ENCODE measurements at regions not wholly inside any gene's neighbourhood (a gene's known extent, or its start where the extent isn't known, plus 50 kb on each side); places are given as distances from the start of the nearest gene placed in this dataset.

DNA sequence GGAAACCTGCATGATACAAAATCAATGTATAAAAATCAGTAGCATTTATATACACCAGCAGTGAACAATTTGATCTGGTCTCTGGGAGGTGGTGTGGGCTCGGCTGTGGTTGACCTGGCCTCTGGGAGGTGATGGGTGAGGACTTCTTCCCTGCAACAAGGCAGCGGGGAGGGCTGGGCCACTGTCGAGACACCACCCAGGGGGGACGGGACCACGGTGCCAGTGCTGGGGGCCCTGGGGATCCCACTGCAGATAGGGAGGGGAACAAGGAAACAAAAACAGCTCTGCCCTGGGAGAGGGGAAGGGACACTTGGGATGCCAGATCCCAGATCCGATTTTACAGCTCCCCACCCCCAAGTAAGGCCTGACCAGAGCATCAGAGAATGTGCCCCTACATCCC is 189.6 kb upstream of the SFSWAP start:
- 0 to 80% (median 55%) methylated on average over 1 to 4 of the region's 6 CpGs; no CpG with 5 or more reads in 6 of the 10 experiments for WGBS, 10 experiments
- Histone ChIP-seq H3K4me1 (replicated peaks in 1 of 2) (no peaks in the 10 kb centered on the region), H3K27ac (no peak overlapping the region), H3K4me3 (no peak overlapping the region)
- ATAC-seq (replicated peaks in 6 of 8): no peak
- in situ Hi-C loops (cut with MboI; ENCODE audit: low pct_unique_long_range_greater_than_20kb in 2 of 9, low sequenced_read_pairs in 9 of 9, unreplicated experiment in 9 of 9): no loop called here

DNA sequence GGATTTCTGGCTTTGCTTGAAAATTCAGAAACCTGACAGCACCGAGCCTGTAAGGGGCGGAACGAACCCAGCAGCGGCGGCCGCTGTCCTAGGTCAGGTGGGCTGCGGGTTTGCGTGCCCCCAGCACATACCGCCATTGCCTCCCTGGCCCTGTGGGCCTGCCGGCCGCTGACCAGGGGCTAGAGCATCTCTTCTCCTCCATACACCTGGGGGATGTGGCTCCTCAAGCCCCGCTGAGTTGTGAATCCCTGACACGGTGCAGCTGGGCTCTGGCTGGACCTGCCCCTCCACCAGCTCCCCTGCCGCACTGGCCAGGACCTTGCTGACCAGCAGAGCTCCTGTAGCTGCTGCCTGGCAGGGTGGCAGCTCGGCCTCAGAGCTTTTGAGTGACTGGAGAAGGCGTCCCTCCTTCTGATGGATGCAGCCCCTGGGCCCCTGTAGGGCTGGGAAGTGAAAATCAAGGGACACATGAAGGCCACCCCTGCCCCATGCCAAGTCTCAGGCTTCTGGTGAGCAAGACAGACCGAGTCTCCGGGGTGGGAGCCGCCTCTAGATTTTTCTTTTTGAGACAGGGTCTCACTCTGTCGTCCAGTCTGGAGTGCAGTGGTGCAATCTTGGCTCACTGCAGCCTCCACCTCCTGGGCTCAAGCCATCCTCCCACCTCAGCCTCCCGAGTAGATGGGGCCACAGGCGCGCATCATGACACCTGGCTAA is 184.9 kb upstream of the SFSWAP start:
- in situ Hi-C loops (cut with MboI; ENCODE audit: low pct_unique_long_range_greater_than_20kb in 2 of 9, low sequenced_read_pairs in 9 of 9, unreplicated experiment in 9 of 9): no loop called here
- ATAC-seq (replicated peaks in 6 of 8): no peak
- Histone ChIP-seq H3K27ac (no peak overlapping the region), H3K4me1 (replicated peaks in 1 of 2) (no peaks in the 10 kb centered on the region), H3K4me3 (no peak overlapping the region)
- 33 to 100% (median 87%) methylated on average over 2 to 7 of the region's 23 CpGs; no CpG with 5 or more reads in 4 of the 10 experiments for WGBS, 10 experiments

- no peak for ATAC-seq (replicated peaks in 6 of 8)
- WGBS, 10 experiments: 0 to 80% (median 28%) methylated on average over 1 to 4 of the region's 11 CpGs; no CpG with 5 or more reads in 4 of the 10 experiments
Observed at GRCh38 chr12:131527092-131527491, 183.8 kb upstream of the SFSWAP start.

DNA sequence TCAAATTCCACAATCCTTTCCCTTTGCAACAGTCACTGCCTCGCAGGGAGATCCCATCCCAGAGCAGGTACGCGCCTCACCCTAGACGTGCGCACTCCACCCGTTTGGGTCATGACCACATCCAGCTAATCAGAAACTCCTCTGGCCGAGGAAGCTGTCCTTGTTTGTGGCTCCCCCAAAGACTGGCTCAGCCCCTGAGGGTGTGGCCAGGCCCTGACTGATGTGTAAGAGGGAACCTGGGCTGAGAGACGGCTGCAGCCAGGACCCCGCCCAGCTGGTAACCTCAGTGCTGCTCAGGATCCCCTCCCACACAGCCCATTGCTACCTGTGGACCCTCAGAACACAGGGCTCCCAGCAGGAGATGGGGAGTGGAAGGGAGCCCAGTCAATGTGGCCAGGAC is 183.2 kb upstream of the SFSWAP start:
- ATAC-seq (replicated peaks in 6 of 8): no peak
- Histone ChIP-seq H3K4me3 (no peak overlapping the region), H3K4me1 (replicated peaks in 1 of 2) (no peaks in the 10 kb centered on the region), H3K27ac (no peak overlapping the region)
- in situ Hi-C loops (cut with MboI; ENCODE audit: low pct_unique_long_range_greater_than_20kb in 2 of 9, low sequenced_read_pairs in 9 of 9, unreplicated experiment in 9 of 9): no loop called here
- WGBS, 10 experiments: 0 to 73% (median 67%) methylated on average over 1 to 3 of the region's 9 CpGs; no CpG with 5 or more reads in 5 of the 10 experiments

More at GRCh38 chr12:131527092-131527491, 183.8 kb upstream of the SFSWAP start:
- in situ Hi-C loops (cut with MboI; ENCODE audit: low pct_unique_long_range_greater_than_20kb in 2 of 9, low sequenced_read_pairs in 9 of 9, unreplicated experiment in 9 of 9): no loop called here
- no peaks in the 10 kb centered on the region for H3K4me1 ChIP-seq (replicated peaks in 1 of 2)
- no peak overlapping the region for H3K4me3 ChIP-seq
- H3K27ac ChIP-seq: no peak overlapping the region

GRCh38 chr12:131528144-131528543 is 182.7 kb upstream of the SFSWAP start:
- Histone ChIP-seq H3K4me1 (replicated peaks in 1 of 2) (no peaks in the 10 kb centered on the region), H3K27ac (no peak overlapping the region), H3K4me3 (no peak overlapping the region)
- no peak for ATAC-seq (replicated peaks in 6 of 8)
- WGBS, 10 experiments: 45 to 89% (median 88%) methylated on average over 3 to 10 of the region's 11 CpGs; no CpG with 5 or more reads in 7 of the 10 experiments
- in situ Hi-C loops (cut with MboI; ENCODE audit: low pct_unique_long_range_greater_than_20kb in 2 of 9, low sequenced_read_pairs in 9 of 9, unreplicated experiment in 9 of 9): no loop called here

GRCh38 chr12:131528667-131529066 is 182.2 kb upstream of the SFSWAP start:
- WGBS, 10 experiments: 30 to 86% (median 65%) methylated on average over 1 to 5 of the region's 5 CpGs; no CpG with 5 or more reads in 4 of the 10 experiments
- in situ Hi-C loops (cut with MboI; ENCODE audit: low pct_unique_long_range_greater_than_20kb in 2 of 9, low sequenced_read_pairs in 9 of 9, unreplicated experiment in 9 of 9): no loop called here
- no peaks in the 10 kb centered on the region for H3K4me1 ChIP-seq (replicated peaks in 1 of 2)
- ATAC-seq (replicated peaks in 6 of 8): no peak
- no peak overlapping the region for H3K27ac ChIP-seq
- H3K4me3 ChIP-seq: no peak overlapping the region

- Histone ChIP-seq H3K4me1 (replicated peaks in 1 of 2) (no peaks in the 10 kb centered on the region), H3K4me3 (no peak overlapping the region), H3K27ac (no peak overlapping the region)
- WGBS, 10 experiments: 40 to 100% (median 87%) methylated on average over 1 to 7 of the region's 18 CpGs; no CpG with 5 or more reads in 2 of the 10 experiments
- in situ Hi-C loops (cut with MboI; ENCODE audit: low pct_unique_long_range_greater_than_20kb in 2 of 9, low sequenced_read_pairs in 9 of 9, unreplicated experiment in 9 of 9): no loop called here
- no peak for ATAC-seq (replicated peaks in 6 of 8)
Observed at GRCh38 chr12:131529196-131530040, 181.5 kb upstream of the SFSWAP start.

- Histone ChIP-seq H3K27ac (no peak overlapping the region), H3K4me1 (replicated peaks in 1 of 2) (no peaks in the 10 kb centered on the region), H3K4me3 (no peak overlapping the region)
- ATAC-seq (replicated peaks in 6 of 8): no peak
- 27 to 92% (median 79%) methylated on average over 2 to 6 of the region's 7 CpGs; no CpG with 5 or more reads in 4 of the 10 experiments for WGBS, 10 experiments
- in situ Hi-C loops (cut with MboI; ENCODE audit: low pct_unique_long_range_greater_than_20kb in 2 of 9, low sequenced_read_pairs in 9 of 9, unreplicated experiment in 9 of 9): no loop called here
Observed at GRCh38 chr12:131530041-131530332, 180.9 kb upstream of the SFSWAP start.

- no peak overlapping the region for H3K4me3 ChIP-seq
- 0 to 80% (median 69%) methylated on average over 1 to 3 of the region's 5 CpGs; no CpG with 5 or more reads in 5 of the 10 experiments for WGBS, 10 experiments
- no peak for ATAC-seq (replicated peaks in 6 of 8)
- H3K4me1 ChIP-seq (replicated peaks in 1 of 2): no peaks in the 10 kb centered on the region
- in situ Hi-C loops (cut with MboI; ENCODE audit: low pct_unique_long_range_greater_than_20kb in 2 of 9, low sequenced_read_pairs in 9 of 9, unreplicated experiment in 9 of 9): no loop called here
- H3K27ac ChIP-seq: no peak overlapping the region
Observed at GRCh38 chr12:131530422-131530821, 180.5 kb upstream of the SFSWAP start.

DNA sequence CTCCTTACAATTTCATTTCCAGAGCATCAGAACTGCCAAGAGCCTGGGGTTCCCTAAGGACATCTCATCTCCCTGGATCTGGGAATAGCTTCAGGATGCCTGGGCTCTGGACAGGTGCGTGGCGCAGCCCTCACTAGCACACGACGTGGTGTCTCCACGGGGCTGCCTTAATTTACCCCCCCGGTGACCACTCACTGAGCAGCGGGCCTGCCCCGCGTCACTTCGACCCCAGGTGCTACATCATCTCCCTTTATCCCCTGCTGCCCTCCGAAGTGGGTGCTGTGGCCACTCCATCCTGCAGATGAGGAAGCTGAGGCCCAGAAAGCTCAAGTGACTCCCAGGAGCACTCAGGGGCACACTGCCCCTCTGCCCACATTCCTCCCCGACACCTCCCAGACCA is 177.8 kb upstream of the SFSWAP start:
- Histone ChIP-seq H3K27ac (no peak overlapping the region), H3K4me1 (replicated peaks in 1 of 2) (peaks cover 3 to 8% of the 10 kb centered on the region in 2 donors), H3K4me3 (no peak overlapping the region)
- ATAC-seq (replicated peaks in 6 of 8): no peak
- WGBS, 10 experiments: 7 to 80% (median 60%) methylated on average over 1 to 7 of the region's 12 CpGs; no CpG with 5 or more reads in 3 of the 10 experiments
- in situ Hi-C loops (cut with MboI; ENCODE audit: low pct_unique_long_range_greater_than_20kb in 2 of 9, low sequenced_read_pairs in 9 of 9, unreplicated experiment in 9 of 9): no loop called here

DNA sequence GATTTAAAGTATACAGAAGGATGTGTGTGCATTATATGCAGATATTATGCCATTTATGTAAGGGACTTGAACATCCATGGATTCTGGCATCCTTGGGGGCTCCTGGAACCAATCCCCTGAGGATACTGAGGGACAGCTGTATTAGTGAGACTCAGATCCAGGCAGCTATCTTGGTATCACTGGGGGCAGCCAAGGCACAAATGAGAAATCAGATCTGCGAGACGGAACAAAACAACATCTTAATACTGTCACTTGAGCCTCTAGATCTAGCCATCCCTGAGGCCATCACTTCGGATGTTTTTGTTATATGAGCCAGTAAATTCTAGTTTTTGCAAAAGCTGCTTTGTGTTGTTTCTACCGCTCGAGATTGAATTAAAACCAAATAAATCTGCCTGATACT is 175.1 kb upstream of the SFSWAP start:
- no peak for ATAC-seq (replicated peaks in 6 of 8)
- H3K27ac ChIP-seq: no peak overlapping the region
- peaks cover 3 to 9% of the 10 kb centered on the region in 2 donors for H3K4me1 ChIP-seq (replicated peaks in 1 of 2)
- in situ Hi-C loops (cut with MboI; ENCODE audit: low pct_unique_long_range_greater_than_20kb in 2 of 9, low sequenced_read_pairs in 9 of 9, unreplicated experiment in 9 of 9): no loop called here
- H3K4me3 ChIP-seq: no peak overlapping the region
- 38 to 94% (median 83%) methylated on average over 2 to 5 of the region's 5 CpGs; no CpG with 5 or more reads in 3 of the 10 experiments for WGBS, 10 experiments

GRCh38 chr12:131536337-131536736 is 174.6 kb upstream of the SFSWAP start:
- Histone ChIP-seq H3K4me1 (replicated peaks in 1 of 2) (peaks cover 3 to 9% of the 10 kb centered on the region in 2 donors), H3K27ac (no peak overlapping the region), H3K4me3 (no peak overlapping the region)
- 34 to 90% (median 50%) methylated on average over 1 to 9 of the region's 11 CpGs; no CpG with 5 or more reads in 1 of the 10 experiments for WGBS, 10 experiments
- ATAC-seq (replicated peaks in 6 of 8): peak in 1 of 8 experiments; percentile 29
- in situ Hi-C loops (cut with MboI; ENCODE audit: low pct_unique_long_range_greater_than_20kb in 2 of 9, low sequenced_read_pairs in 9 of 9, unreplicated experiment in 9 of 9): no loop called here

GRCh38 chr12:131536766-131537165 is 174.1 kb upstream of the SFSWAP start:
- Histone ChIP-seq H3K4me3 (no peak overlapping the region), H3K27ac (no peak overlapping the region), H3K4me1 (replicated peaks in 1 of 2) (peaks cover 3 to 9% of the 10 kb centered on the region in 2 donors)
- 14 to 91% (median 50%) methylated on average over 1 to 10 of the region's 13 CpGs; no CpG with 5 or more reads in 5 of the 10 experiments for WGBS, 10 experiments
- no peak for ATAC-seq (replicated peaks in 6 of 8)
- in situ Hi-C loops (cut with MboI; ENCODE audit: low pct_unique_long_range_greater_than_20kb in 2 of 9, low sequenced_read_pairs in 9 of 9, unreplicated experiment in 9 of 9): no loop called here
